ENCODE measurements at regions not wholly inside any gene's neighbourhood (a gene's known extent, or its start where the extent isn't known, plus 50 kb on each side); places are given as distances from the start of the nearest gene placed in this dataset.

- no peak for DNase-seq
Measured at GRCh38 chr4:153107246-153107645, 97.0 kb upstream of the TRIM2 start.

GRCh38 chr4:153109296-153109849, 94.9 kb upstream of the TRIM2 start:
- no peak for DNase-seq

GRCh38 chr4:153110739-153111138, 93.5 kb upstream of the TRIM2 start:
- DNase-seq = no peak

GRCh38 chr4:153111426-153112040, 92.7 kb upstream of the TRIM2 start:
- DNase-seq = no peak

- no peak for DNase-seq
Measured at GRCh38 chr4:153112041-153112441, 92.2 kb upstream of the TRIM2 start.

GRCh38 chr4:153113061-153113837, 91.0 kb upstream of the TRIM2 start:
- no peak for DNase-seq

- no peak for DNase-seq
Measured at GRCh38 chr4:153113838-153114105, 90.5 kb upstream of the TRIM2 start.

GRCh38 chr4:153114771-153115321, 89.4 kb upstream of the TRIM2 start:
- DNase-seq = no peak

GRCh38 chr4:153115322-153116290, 88.6 kb upstream of the TRIM2 start:
- DNase-seq = peak; percentile 51

GRCh38 chr4:153116291-153116680, 88.0 kb upstream of the TRIM2 start:
- no peak for DNase-seq

- no peak for DNase-seq
Measured at GRCh38 chr4:153116801-153117200, 87.4 kb upstream of the TRIM2 start.

- no peak for DNase-seq
Measured at GRCh38 chr4:153117554-153117953, 86.7 kb upstream of the TRIM2 start.

GRCh38 chr4:153119626-153120025, 84.6 kb upstream of the TRIM2 start:
- DNase-seq = no peak

GRCh38 chr4:153120235-153120634, 84.0 kb upstream of the TRIM2 start:
- no peak for DNase-seq

- no peak for DNase-seq
Measured at GRCh38 chr4:153122855-153123254, 81.4 kb upstream of the TRIM2 start.

- DNase-seq = no peak
Measured at GRCh38 chr4:153126137-153126536, 78.1 kb upstream of the TRIM2 start.

- DNase-seq = peak; percentile 78
Measured at GRCh38 chr4:153127760-153128494, 76.3 kb upstream of the TRIM2 start.

- no peak for DNase-seq
Measured at GRCh38 chr4:153131596-153131995, 72.6 kb upstream of the TRIM2 start.

GRCh38 chr4:153137159-153137558, 67.1 kb upstream of the TRIM2 start:
- DNase-seq = no peak

- no peak for DNase-seq
Measured at GRCh38 chr4:153137677-153138630, 66.3 kb upstream of the TRIM2 start.

- peak; percentile 76 for DNase-seq
Measured at GRCh38 chr4:153138736-153139135, 65.5 kb upstream of the TRIM2 start.

Measured in inflammatory macrophage treated with lipopolysaccharide for 4 hours (primary cell).